VCaP (cell line): ENCODE measurements at regions not wholly inside any gene's neighbourhood (a gene's known extent, or its start where the extent isn't known, plus 50 kb on each side); places are given as distances from the start of the nearest gene placed in this dataset.

Experiments
- H3K27ac ChIP-seq: fragments of 450-650 bp; 2 replicates; pipeline ENCODE4 v1.5.1; 2017
- CTCF ChIP-seq: fragments of 450-650 bp; conservative IDR thresholded peaks from 2 replicates; pipeline ENCODE4 v1.5.1; 2017; ENCODE audit warnings: mild to moderate bottlenecking, moderate library complexity

DNA sequence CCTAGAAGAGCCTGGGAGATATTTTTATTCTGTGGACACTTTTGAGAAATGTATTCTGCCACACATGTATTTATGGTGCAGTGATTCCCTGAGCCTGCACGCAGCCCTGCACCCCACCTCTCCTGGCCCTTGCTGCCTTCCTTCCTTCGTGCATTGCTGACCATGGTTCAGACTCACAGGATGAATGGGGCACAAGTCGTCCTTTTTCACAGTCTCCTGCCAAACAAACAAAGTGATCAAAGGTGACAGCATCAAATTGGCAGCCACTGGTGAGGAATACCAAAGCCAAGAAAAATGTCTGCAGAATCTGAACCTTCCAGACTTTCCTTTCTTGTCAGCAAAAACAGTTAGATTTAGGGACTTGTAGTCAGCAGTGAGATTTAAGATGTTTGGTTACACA, 215.0 kb downstream of the ACTR3B start:
- no peak for TF ChIP-seq CTCF
- H3K27ac ChIP-seq, result no peak overlapping the region

DNA sequence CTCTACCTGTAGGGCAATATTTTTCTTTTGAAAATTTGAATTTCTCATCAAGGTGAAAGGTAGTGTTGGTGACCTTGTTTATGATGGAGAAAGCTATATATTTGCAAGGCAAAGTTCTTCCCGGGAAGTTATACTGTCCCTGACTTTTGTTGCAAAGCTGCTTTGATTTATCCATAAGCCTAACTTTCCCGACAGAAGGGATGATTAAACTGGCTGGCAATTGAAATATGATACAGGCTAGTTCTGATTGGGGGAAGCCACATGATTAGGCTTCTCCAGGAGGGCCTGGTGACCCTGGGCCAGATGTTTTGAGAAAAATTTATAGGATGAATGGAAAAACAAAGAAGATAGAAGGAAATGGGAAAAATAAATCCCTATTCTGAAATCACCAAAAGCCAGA, 215.5 kb downstream of the ACTR3B start:
- no peak overlapping the region for H3K27ac ChIP-seq
- TF ChIP-seq CTCF, result no peak

DNA sequence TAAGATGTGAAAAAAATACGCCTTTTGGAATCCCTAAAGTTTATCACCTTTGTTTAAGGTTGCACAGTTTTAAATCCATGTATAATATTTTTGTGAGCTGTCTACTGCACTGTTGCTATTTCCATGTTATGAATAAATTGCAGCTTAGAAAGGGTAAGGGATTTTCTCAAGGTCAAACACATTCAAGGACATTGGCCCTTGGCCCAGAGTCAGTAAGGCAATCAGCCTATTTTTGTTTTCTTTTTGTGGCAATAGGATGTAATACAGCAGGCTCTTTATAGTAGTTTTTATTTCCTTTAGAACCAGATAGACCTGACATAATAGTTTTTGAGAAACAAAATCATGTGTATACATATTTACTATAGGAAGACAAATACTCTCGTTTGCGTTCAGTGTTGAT, 219.8 kb downstream of the ACTR3B start:
- H3K27ac ChIP-seq, result no peak overlapping the region
- TF ChIP-seq CTCF, result no peak

GRCh38 chr7:152984421-152984820, 224.9 kb downstream of the ACTR3B start:
- TF ChIP-seq CTCF, result no peak
- H3K27ac ChIP-seq, result no peak overlapping the region

- H3K27ac ChIP-seq, result no peak overlapping the region
- no peak for TF ChIP-seq CTCF
Observed at GRCh38 chr7:152986376-152986775, 226.8 kb downstream of the ACTR3B start.

DNA sequence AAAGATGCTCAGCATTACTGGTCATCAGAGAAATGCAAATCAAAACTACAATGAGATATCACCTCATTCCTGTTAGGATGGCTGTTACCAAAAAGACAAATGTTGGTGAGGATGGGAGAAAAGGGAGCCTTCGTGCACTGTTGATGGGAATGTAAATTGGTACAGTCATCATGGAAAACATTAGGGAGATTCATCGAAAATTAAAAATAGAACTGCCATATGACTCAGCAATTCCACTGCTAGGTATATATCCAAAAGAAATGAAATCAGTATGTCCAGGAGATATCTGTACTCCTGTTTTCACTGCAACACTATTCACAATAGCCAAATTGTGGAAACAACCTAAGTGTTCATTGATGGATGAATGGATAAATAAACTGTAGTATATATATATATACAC, 228.1 kb downstream of the ACTR3B start:
- TF ChIP-seq CTCF, result no peak
- no peak overlapping the region for H3K27ac ChIP-seq

DNA sequence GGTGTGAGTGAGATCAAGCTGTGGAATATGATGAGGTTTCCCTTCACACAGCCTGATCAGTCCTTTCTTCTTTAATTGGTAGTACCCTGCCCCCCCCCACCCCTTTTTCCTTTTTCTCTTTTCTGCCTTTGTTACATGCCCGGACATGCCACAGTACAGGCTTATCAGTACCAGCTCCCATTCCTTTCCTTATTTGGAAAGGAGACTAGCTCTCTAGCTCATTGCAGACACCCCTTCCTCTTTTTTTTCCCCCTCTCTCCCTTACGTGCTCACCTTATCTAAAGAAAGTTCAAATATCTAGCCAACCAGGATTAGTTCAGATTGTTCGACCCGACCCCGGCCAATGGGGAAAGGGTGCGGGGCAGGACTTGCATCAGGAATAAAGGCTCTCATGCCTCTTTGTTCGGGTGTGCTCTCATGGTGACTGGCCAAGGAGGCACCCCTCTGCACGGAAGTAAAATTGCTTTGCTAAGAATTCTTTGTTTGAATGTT, 230.4 kb downstream of the ACTR3B start:
- no peak for TF ChIP-seq CTCF
- H3K27ac ChIP-seq, result no peak overlapping the region

GRCh38 chr7:152998420-152998819, 238.9 kb downstream of the ACTR3B start:
- TF ChIP-seq CTCF, result no peak
- no peak overlapping the region for H3K27ac ChIP-seq
